ENCODE measurements at regions not wholly inside any gene's neighbourhood (a gene's known extent, or its start where the extent isn't known, plus 50 kb on each side); places are given as distances from the start of the nearest gene placed in this dataset.

DNA sequence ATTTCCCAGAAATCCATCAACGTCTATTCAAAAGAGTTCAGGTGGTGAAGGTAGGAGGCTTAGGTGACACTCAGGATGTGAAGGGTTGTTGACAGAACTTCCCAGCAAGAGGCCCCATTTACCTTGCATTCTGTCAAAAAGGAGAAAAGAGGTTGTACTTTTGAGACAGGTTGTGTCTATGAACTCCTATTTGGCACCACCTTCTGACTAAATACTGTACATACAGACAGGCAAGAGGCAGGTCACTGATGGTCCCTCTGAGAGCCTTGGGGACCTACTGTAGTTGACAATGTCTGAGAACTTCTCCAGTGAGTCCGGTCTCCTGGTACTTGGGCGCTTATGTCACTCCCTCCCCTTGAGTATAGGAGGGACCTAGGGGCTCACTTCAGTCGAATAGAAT lies 479.3 kb upstream of the ZFHX3 start (continued):
- TF ChIP-seq CCAR2 (optimal IDR thresholded peaks at IDR 0.05; ENCODE audit: low read depth, low read length) (no peak), SMAD9 (CRISPR knock-in tag; IDR thresholded peaks at IDR 0.05) (no peak), ZNF558 (CRISPR knock-in tag; IDR thresholded peaks at IDR 0.05; ENCODE audit: borderline replicate concordance) (no peak)

DNA sequence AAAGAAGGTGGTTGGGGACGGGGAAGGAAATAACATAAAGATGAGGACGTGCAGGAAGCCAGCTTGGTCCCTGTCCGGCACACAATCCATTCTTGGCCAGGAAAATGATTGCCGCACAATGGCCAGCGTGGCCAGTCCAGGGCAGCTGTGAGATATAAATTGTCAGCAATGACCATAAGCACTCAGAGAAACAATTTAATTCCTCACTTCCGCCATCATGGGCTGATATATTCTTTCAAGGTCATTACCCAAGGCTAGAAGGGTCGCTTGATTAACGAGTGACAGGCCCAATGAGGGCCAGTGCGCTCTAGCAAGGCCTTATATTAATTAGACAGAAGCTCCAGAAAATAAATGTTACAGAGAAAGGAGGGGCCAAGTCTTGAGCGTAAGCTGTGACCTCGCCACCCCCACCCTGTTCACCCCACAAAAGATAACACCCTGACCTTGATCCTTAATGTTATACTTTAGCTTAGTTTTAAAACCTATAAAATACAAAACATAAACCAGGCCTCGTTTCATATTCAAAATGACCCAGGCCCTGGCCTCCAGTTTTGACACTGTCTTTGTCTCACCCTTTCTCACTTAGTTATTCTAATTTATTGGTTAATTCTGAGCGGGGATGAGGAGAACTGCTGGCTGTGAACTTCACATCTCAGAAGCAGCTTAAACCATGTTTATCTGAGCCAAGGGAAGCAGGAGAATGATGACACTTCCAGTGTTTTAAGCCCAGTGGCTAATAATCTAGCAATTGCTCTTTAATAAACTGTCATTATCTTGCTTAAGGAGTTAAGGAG lies 478.3 kb upstream of the ZFHX3 start:
- ChIA-PET CTCF (ENCODE audit: low intra/inter-chr PET ratio, low total read pairs) (no interaction called here), POLR2A (no interaction called here)
- Histone ChIP-seq H3K4me1 (ENCODE audit: insufficient read depth, low read length) (no peaks in the 10 kb centered on the region), H4K20me1 (ENCODE audit: insufficient read depth, low read length) (no peaks in the 10 kb centered on the region), H3K36me3 (replicated peaks in 1 of 2; ENCODE audit: control insufficient read depth in 1 of 2, insufficient read depth in 2 of 2, low read length in 2 of 2) (no peaks in the 10 kb centered on the region), H2AFZ (ENCODE audit: low read length) (no peak overlapping the region), H3K9ac (ENCODE audit: insufficient read depth, low read depth, low read length) (no peak overlapping the region), H3K4me2 (ENCODE audit: low read depth, low read length) (no peak overlapping the region), H3K27ac (ENCODE audit: extremely low read length, insufficient read depth, low read length) (no peak overlapping the region), H3K27me3 (ENCODE audit: control insufficient read depth in 1 of 2, insufficient read depth in 2 of 2, low read length in 2 of 2) (peaks cover 0 to 13% of the 10 kb centered on the region in 2 experiments; a peak in 3 of 5 replicates), H3K4me3 (replicated peaks in 1 of 3; ENCODE audit: insufficient read depth in 1 of 3, low read depth in 2 of 3, low read length in 3 of 3) (no peak overlapping the region), H3K9me3 (ENCODE audit: low read length) (no peaks in the 10 kb centered on the region), H3K79me2 (ENCODE audit: insufficient read depth, low read length) (no peaks in the 10 kb centered on the region)
- in situ Hi-C loops (cut with HindIII; ENCODE audit: extremely low pct_ligation_motif_present, low pct_unique_long_range_greater_than_20kb) = no loop called here
- ATAC-seq = no peak
- no peak for DNase-seq (ENCODE audit: low spot score)
- no TSS peak for BruUV-seq (replicated peaks)
- intact Hi-C loops (cut with micrococcal nuclease; ENCODE audit: unreplicated experiment) = no loop called here
- 20% methylated on average over 13 of the region's 13 CpGs for WGBS (ENCODE audit: low lambda C conversion rate)
- FAIRE-seq = no peak
- TF ChIP-seq KDM6A (CRISPR knock-in tag; IDR thresholded peaks at IDR 0.05; ENCODE audit: low read depth) = no peak
- no peak for TF ChIP-seq TAF1 (CRISPR knock-in tag; IDR thresholded peaks at IDR 0.05)
- no peak for TF ChIP-seq CENPT (CRISPR knock-in tag; IDR thresholded peaks at IDR 0.05; ENCODE audit: low read depth)
- TF ChIP-seq ZNF44 (CRISPR knock-in tag; IDR thresholded peaks at IDR 0.05) = no peak
- TF ChIP-seq ZNF598 (CRISPR knock-in tag; IDR thresholded peaks at IDR 0.05; ENCODE audit: borderline replicate concordance) = no peak
- TF ChIP-seq, protein P1, sequence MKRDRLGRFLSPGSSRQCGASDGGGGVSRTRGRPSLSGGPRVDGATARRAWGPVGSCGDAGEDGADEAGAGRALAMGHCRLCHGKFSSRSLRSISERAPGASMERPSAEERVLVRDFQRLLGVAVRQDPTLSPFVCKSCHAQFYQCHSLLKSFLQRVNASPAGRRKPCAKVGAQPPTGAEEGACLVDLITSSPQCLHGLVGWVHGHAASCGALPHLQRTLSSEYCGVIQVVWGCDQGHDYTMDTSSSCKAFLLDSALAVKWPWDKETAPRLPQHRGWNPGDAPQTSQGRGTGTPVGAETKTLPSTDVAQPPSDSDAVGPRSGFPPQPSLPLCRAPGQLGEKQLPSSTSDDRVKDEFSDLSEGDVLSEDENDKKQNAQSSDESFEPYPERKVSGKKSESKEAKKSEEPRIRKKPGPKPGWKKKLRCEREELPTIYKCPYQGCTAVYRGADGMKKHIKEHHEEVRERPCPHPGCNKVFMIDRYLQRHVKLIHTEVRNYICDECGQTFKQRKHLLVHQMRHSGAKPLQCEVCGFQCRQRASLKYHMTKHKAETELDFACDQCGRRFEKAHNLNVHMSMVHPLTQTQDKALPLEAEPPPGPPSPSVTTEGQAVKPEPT (CRISPR knock-in tag; IDR thresholded peaks at IDR 0.05; ENCODE audit: low read depth) = no peak
- no peak for TF ChIP-seq ZSCAN25 (CRISPR knock-in tag; IDR thresholded peaks at IDR 0.05)
- TF ChIP-seq KLF12 (CRISPR knock-in tag; IDR thresholded peaks at IDR 0.05; ENCODE audit: borderline replicate concordance) = no peak
- TF ChIP-seq, protein P2, sequence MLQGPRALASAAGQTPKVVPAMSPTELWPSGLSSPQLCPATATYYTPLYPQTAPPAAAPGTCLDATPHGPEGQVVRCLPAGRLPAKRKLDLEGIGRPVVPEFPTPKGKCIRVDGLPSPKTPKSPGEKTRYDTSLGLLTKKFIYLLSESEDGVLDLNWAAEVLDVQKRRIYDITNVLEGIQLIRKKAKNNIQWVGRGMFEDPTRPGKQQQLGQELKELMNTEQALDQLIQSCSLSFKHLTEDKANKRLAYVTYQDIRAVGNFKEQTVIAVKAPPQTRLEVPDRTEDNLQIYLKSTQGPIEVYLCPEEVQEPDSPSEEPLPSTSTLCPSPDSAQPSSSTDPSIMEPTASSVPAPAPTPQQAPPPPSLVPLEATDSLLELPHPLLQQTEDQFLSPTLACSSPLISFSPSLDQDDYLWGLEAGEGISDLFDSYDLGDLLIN (CRISPR knock-in tag; IDR thresholded peaks at IDR 0.05; ENCODE audit: borderline replicate concordance) = no peak
- TF ChIP-seq, protein P3, sequence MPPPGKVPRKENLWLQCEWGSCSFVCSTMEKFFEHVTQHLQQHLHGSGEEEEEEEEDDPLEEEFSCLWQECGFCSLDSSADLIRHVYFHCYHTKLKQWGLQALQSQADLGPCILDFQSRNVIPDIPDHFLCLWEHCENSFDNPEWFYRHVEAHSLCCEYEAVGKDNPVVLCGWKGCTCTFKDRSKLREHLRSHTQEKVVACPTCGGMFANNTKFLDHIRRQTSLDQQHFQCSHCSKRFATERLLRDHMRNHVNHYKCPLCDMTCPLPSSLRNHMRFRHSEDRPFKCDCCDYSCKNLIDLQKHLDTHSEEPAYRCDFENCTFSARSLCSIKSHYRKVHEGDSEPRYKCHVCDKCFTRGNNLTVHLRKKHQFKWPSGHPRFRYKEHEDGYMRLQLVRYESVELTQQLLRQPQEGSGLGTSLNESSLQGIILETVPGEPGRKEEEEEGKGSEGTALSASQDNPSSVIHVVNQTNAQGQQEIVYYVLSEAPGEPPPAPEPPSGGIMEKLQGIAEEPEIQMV (CRISPR knock-in tag; IDR thresholded peaks at IDR 0.05; ENCODE audit: low read depth) = no peak
- no peak for TF ChIP-seq ZNF7 (CRISPR knock-in tag; IDR thresholded peaks at IDR 0.05)
- TF ChIP-seq, protein P4, sequence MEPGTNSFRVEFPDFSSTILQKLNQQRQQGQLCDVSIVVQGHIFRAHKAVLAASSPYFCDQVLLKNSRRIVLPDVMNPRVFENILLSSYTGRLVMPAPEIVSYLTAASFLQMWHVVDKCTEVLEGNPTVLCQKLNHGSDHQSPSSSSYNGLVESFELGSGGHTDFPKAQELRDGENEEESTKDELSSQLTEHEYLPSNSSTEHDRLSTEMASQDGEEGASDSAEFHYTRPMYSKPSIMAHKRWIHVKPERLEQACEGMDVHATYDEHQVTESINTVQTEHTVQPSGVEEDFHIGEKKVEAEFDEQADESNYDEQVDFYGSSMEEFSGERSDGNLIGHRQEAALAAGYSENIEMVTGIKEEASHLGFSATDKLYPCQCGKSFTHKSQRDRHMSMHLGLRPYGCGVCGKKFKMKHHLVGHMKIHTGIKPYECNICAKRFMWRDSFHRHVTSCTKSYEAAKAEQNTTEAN (CRISPR knock-in tag; conservative IDR thresholded peaks at IDR 0.05) = no peak
- no peak for TF ChIP-seq ZNF282 (IDR thresholded peaks at IDR 0.05; ENCODE audit: partially characterized antibody)
- TF ChIP-seq ZNF124 (CRISPR knock-in tag; IDR thresholded peaks at IDR 0.05) = no peak
- TF ChIP-seq FIP1L1 (IDR thresholded peaks at IDR 0.05; ENCODE audit: borderline replicate concordance, insufficient read depth, low read depth, low read length) = no peak

Data from HepG2 (cell line).